ENCODE measurements at regions not wholly inside any gene's neighbourhood (a gene's known extent, or its start where the extent isn't known, plus 50 kb on each side); places are given as distances from the start of the nearest gene placed in this dataset.

DNA sequence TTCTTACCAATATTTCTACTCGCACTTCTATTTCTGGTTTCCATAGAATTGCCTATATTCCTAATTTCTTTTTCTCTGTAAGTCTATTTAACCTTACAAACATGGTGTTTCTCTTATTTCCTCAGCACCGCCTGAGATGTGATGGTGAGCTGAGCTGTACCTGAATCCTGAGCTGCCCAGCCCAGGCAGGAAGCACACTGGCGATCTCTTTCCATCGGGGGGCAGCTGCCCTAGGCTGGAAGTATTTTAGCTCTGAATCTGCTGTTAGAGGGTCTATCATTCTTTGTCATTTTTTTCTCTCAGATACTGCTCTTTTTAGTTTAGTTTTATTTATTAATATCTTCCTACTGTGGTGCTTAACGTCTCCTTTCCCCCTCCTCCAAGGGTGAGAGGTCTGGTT, 173.4 kb upstream of the SLC35B3 start:
- Histone ChIP-seq H3K4me3 (ENCODE audit: control insufficient read depth in 1 of 2, extremely low read depth in 1 of 2, low read length in 1 of 2) (no peak overlapping the region), H3K9me3 (no peaks in the 10 kb centered on the region), H3K27ac (ENCODE audit: low read length) (no peak overlapping the region), H3K4me1 (ENCODE audit: control insufficient read depth in 1 of 2, extremely low read depth in 1 of 2, insufficient read depth in 2 of 2, low read length in 2 of 2) (no peaks in the 10 kb centered on the region), H3K27me3 (replicated peaks in 1 of 2; ENCODE audit: control insufficient read depth in 2 of 2, extremely low read depth in 1 of 2, insufficient read depth in 2 of 2, low read length in 1 of 2) (peaks cover 0 to 4% of the 10 kb centered on the region in 2 experiments), H3K36me3 (ENCODE audit: control insufficient read depth in 2 of 2, extremely low read depth in 1 of 2, insufficient read depth in 1 of 2, low read length in 1 of 2) (no peaks in the 10 kb centered on the region)
- Mint-ChIP-seq H3K27ac (no peak overlapping the region), H3K4me1 (no peaks in the 10 kb centered on the region), H3K9me3 (peaks cover 10 to 19% (median 12%) of the 10 kb centered on the region in 3 donors), H3K36me3 (no peaks in the 10 kb centered on the region), H3K4me3 (no peak overlapping the region), H3K27me3 (peaks cover 0 to 1% of the 10 kb centered on the region in 2 donors)
- ChIA-PET POLR2A (no interaction called here), CTCF (no interaction called here)
- no peak for ATAC-seq (replicated peaks in 1 of 4)
- no peak for DNase-seq
- WGBS (ENCODE audit: insufficient coverage), result no CpG with 5 or more reads among the region's 5 CpGs

DNA sequence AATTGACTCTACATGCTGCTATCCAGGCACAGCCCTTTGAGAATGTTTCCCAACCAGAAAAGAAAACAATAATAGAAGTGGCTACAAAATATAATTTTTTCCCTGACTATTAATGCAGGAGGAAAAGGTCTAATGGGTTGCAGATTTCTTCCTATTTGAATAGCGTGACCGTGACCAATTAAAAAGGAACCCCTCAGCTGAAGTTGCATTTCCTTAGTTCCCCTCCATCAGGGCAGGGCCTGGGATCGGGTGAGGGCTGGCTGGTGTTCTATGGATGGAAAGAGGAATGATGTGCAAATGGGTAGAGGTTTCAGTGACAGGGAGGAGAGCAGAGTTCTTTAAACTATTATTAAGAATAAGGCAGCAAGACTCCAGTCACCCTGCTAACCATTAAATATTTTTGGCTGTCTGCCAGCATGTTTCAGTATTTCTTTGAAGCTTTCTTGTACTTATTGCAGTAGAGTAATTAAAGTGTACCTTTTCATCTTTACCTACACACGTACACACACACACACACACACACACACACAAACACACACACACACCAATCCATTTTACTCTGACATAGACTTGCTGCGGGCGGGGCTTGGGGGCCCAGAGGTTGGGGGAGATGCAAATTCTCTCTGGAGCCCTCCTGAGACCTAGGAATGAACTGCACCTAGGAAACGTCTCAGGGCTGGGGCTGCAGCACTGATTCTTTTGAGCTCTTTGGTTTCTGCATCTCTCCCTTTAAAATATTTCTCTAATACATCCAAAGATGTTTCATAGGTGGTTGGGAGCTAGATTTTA, 154.8 kb upstream of the SLC35B3 start:
- no peak overlapping the region for H3K27ac ChIP-seq (ENCODE audit: low read length)
- no peaks in the 10 kb centered on the region for H3K9me3 ChIP-seq
- ChIA-PET CTCF (interaction anchor here in 1 of 2 donors (0.7 kb wide), 1 partner anchor 1083 kb away, joined by 3 read pairs; no protein-coding TSS in a partner anchor), POLR2A (interaction anchor here in 1 of 2 donors (0.6 kb wide), 1 partner anchor 10 kb away, joined by 3 read pairs; no protein-coding TSS in a partner anchor)
- ATAC-seq (replicated peaks in 1 of 4) (no peak), DNase-seq (no peak)
- no peaks in the 10 kb centered on the region for H3K4me1 ChIP-seq (ENCODE audit: control insufficient read depth in 1 of 2, extremely low read depth in 1 of 2, insufficient read depth in 2 of 2, low read length in 2 of 2)
- Mint-ChIP-seq H3K27ac (no peak overlapping the region), H3K9me3 (peaks cover 0 to 22% (median 21%) of the 10 kb centered on the region in 3 donors), H3K36me3 (no peaks in the 10 kb centered on the region), H3K4me3 (no peak overlapping the region), H3K27me3 (no peaks in the 10 kb centered on the region), H3K4me1 (no peaks in the 10 kb centered on the region)
- no CpG with 5 or more reads among the region's 7 CpGs for WGBS (ENCODE audit: insufficient coverage)
- no peak overlapping the region for H3K4me3 ChIP-seq (ENCODE audit: control insufficient read depth in 1 of 2, extremely low read depth in 1 of 2, low read length in 1 of 2)
- no peaks in the 10 kb centered on the region for H3K36me3 ChIP-seq (ENCODE audit: control insufficient read depth in 2 of 2, extremely low read depth in 1 of 2, insufficient read depth in 1 of 2, low read length in 1 of 2)
- no peaks in the 10 kb centered on the region for H3K27me3 ChIP-seq (replicated peaks in 1 of 2; ENCODE audit: control insufficient read depth in 2 of 2, extremely low read depth in 1 of 2, insufficient read depth in 2 of 2, low read length in 1 of 2)

DNA sequence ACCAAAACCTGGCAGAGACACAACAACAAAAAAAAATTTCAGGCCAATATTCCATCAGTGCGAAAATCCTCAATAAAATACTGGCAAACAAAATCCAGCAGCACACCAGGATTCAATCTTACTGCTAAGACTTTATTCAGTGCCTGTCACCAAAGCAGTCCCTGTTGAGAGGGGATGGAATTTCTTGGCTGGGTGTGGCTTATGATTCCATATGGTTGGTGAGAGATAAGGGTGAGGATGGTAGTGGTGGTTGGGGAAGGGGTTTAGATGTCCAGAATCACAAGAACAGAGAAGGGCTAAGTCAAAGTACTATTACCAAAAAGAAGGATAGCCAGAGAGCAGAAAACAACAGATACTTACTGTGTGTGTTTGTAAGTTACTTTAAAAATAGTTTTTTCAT, 152.8 kb upstream of the SLC35B3 start:
- no peak for ATAC-seq (replicated peaks in 1 of 4)
- no CpG with 5 or more reads among the region's 1 CpG for WGBS (ENCODE audit: insufficient coverage)
- H3K27me3 ChIP-seq (replicated peaks in 1 of 2; ENCODE audit: control insufficient read depth in 2 of 2, extremely low read depth in 1 of 2, insufficient read depth in 2 of 2, low read length in 1 of 2), result no peaks in the 10 kb centered on the region
- H3K36me3 ChIP-seq (ENCODE audit: control insufficient read depth in 2 of 2, extremely low read depth in 1 of 2, insufficient read depth in 1 of 2, low read length in 1 of 2), result no peaks in the 10 kb centered on the region
- no peak overlapping the region for H3K4me3 Mint-ChIP-seq
- H3K36me3 Mint-ChIP-seq, result no peaks in the 10 kb centered on the region
- DNase-seq, result no peak
- no peaks in the 10 kb centered on the region for H3K9me3 ChIP-seq
- no peaks in the 10 kb centered on the region for H3K27me3 Mint-ChIP-seq
- CTCF ChIA-PET, result no interaction called here
- H3K27ac ChIP-seq (ENCODE audit: low read length), result no peak overlapping the region
- H3K4me1 ChIP-seq (ENCODE audit: control insufficient read depth in 1 of 2, extremely low read depth in 1 of 2, insufficient read depth in 2 of 2, low read length in 2 of 2), result no peaks in the 10 kb centered on the region
- H3K4me1 Mint-ChIP-seq, result no peaks in the 10 kb centered on the region
- H3K27ac Mint-ChIP-seq, result no peak overlapping the region
- POLR2A ChIA-PET, result no interaction called here
- no peak overlapping the region for H3K4me3 ChIP-seq (ENCODE audit: control insufficient read depth in 1 of 2, extremely low read depth in 1 of 2, low read length in 1 of 2)
- peaks cover 0 to 23% (median 14%) of the 10 kb centered on the region in 3 donors for H3K9me3 Mint-ChIP-seq

DNA sequence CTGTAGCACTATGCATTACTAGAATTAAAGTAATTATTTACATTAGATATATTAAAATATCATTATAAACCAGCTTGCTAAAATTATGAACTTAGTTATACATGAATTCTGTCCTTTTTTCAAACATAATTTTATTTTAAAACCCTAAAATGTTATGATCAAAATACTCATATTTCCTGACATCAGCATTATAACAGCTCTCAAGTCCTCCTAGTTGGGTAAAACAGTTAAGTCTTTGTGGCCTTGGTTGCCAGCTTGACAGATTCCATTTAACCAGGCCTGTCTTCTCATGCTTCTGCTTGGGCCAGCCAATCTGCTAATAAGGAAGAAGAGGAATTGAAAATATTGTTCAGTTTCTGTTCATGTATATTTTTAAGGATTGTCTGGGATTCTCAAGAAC, 147.9 kb upstream of the SLC35B3 start:
- Histone ChIP-seq H3K4me3 (ENCODE audit: control insufficient read depth in 1 of 2, extremely low read depth in 1 of 2, low read length in 1 of 2) (no peak overlapping the region), H3K36me3 (ENCODE audit: control insufficient read depth in 2 of 2, extremely low read depth in 1 of 2, insufficient read depth in 1 of 2, low read length in 1 of 2) (no peaks in the 10 kb centered on the region), H3K27ac (ENCODE audit: low read length) (no peak overlapping the region), H3K4me1 (ENCODE audit: control insufficient read depth in 1 of 2, extremely low read depth in 1 of 2, insufficient read depth in 2 of 2, low read length in 2 of 2) (no peaks in the 10 kb centered on the region), H3K9me3 (no peaks in the 10 kb centered on the region), H3K27me3 (replicated peaks in 1 of 2; ENCODE audit: control insufficient read depth in 2 of 2, extremely low read depth in 1 of 2, insufficient read depth in 2 of 2, low read length in 1 of 2) (no peaks in the 10 kb centered on the region)
- Mint-ChIP-seq H3K9me3 (peaks cover 0 to 9% (median 4%) of the 10 kb centered on the region in 3 donors), H3K4me3 (no peak overlapping the region), H3K36me3 (no peaks in the 10 kb centered on the region), H3K27ac (no peak overlapping the region), H3K4me1 (no peaks in the 10 kb centered on the region), H3K27me3 (no peaks in the 10 kb centered on the region)
- ATAC-seq (replicated peaks in 1 of 4) (no peak), DNase-seq (no peak)
- CTCF ChIA-PET, result no interaction called here
- POLR2A ChIA-PET, result no interaction called here

DNA sequence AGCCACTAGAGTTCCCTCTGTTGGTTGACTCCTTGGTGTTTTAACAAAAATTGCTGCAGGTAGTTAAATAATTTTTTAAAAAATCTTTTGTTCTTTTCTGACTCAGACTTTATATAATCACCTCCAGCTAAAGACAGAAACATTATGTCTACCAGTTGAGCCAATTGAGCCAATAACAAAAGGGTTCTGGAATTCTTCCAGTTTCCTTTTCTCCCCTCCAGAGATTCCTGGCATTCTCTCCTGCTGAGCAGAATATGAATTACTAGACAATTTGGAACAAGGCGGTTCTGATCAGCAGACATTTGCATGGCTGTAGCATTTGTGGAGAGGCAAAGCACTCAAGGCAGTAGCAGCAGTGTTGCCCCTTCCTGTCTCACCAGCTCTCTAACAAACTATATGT, 144.0 kb upstream of the SLC35B3 start:
- Mint-ChIP-seq H3K36me3 (no peaks in the 10 kb centered on the region), H3K4me3 (no peak overlapping the region), H3K27ac (no peak overlapping the region), H3K4me1 (no peaks in the 10 kb centered on the region), H3K27me3 (no peaks in the 10 kb centered on the region), H3K9me3 (peaks cover 0 to 4% (median under 1%) of the 10 kb centered on the region in 3 donors)
- no peaks in the 10 kb centered on the region for H3K9me3 ChIP-seq
- H3K4me3 ChIP-seq (ENCODE audit: control insufficient read depth in 1 of 2, extremely low read depth in 1 of 2, low read length in 1 of 2), result no peak overlapping the region
- no peak overlapping the region for H3K27ac ChIP-seq (ENCODE audit: low read length)
- DNase-seq, result no peak
- 100% methylated on average over 1 of the region's 1 CpG for WGBS (ENCODE audit: insufficient coverage)
- ChIA-PET CTCF (no interaction called here), POLR2A (no interaction called here)
- H3K4me1 ChIP-seq (ENCODE audit: control insufficient read depth in 1 of 2, extremely low read depth in 1 of 2, insufficient read depth in 2 of 2, low read length in 2 of 2), result no peaks in the 10 kb centered on the region
- no peak for ATAC-seq (replicated peaks in 1 of 4)
- H3K36me3 ChIP-seq (ENCODE audit: control insufficient read depth in 2 of 2, extremely low read depth in 1 of 2, insufficient read depth in 1 of 2, low read length in 1 of 2), result no peaks in the 10 kb centered on the region
- H3K27me3 ChIP-seq (replicated peaks in 1 of 2; ENCODE audit: control insufficient read depth in 2 of 2, extremely low read depth in 1 of 2, insufficient read depth in 2 of 2, low read length in 1 of 2), result no peaks in the 10 kb centered on the region

DNA sequence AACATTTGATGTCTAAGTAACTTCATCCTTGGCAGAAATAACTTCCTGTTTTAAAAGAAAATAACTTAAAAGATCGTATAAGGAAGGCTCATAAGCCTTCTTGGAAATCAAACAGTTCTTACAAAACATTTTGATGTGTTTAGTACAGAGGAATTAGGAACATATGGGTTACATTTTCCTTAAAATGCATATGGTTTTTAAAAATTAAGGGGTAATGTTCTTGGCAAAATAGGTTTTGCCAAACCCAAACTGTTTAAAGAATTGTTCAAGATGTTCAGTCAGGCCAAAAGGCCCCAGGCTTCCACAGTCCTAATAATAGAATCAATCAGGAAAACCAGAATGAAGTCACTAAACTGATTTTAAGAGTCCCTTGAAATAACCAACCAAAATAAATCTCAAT, 142.7 kb upstream of the SLC35B3 start:
- no peak for DNase-seq
- no peaks in the 10 kb centered on the region for H3K4me1 Mint-ChIP-seq
- Histone ChIP-seq H3K4me1 (ENCODE audit: control insufficient read depth in 1 of 2, extremely low read depth in 1 of 2, insufficient read depth in 2 of 2, low read length in 2 of 2) (no peaks in the 10 kb centered on the region), H3K27me3 (replicated peaks in 1 of 2; ENCODE audit: control insufficient read depth in 2 of 2, extremely low read depth in 1 of 2, insufficient read depth in 2 of 2, low read length in 1 of 2) (no peaks in the 10 kb centered on the region), H3K27ac (ENCODE audit: low read length) (no peak overlapping the region), H3K4me3 (ENCODE audit: control insufficient read depth in 1 of 2, extremely low read depth in 1 of 2, low read length in 1 of 2) (no peak overlapping the region), H3K9me3 (no peaks in the 10 kb centered on the region), H3K36me3 (ENCODE audit: control insufficient read depth in 2 of 2, extremely low read depth in 1 of 2, insufficient read depth in 1 of 2, low read length in 1 of 2) (no peaks in the 10 kb centered on the region)
- CTCF ChIA-PET, result no interaction called here
- no CpG with 5 or more reads among the region's 1 CpG for WGBS (ENCODE audit: insufficient coverage)
- no peaks in the 10 kb centered on the region for H3K9me3 Mint-ChIP-seq
- H3K27ac Mint-ChIP-seq, result no peak overlapping the region
- no peak overlapping the region for H3K4me3 Mint-ChIP-seq
- H3K27me3 Mint-ChIP-seq, result no peaks in the 10 kb centered on the region
- POLR2A ChIA-PET, result no interaction called here
- no peaks in the 10 kb centered on the region for H3K36me3 Mint-ChIP-seq
- no peak for ATAC-seq (replicated peaks in 1 of 4)
